OCI-LY1 (cell line): ENCODE measurements at regions not wholly inside any gene's neighbourhood (a gene's known extent, or its start where the extent isn't known, plus 50 kb on each side); places are given as distances from the start of the nearest gene placed in this dataset.

Experiments
- H2AFZ ChIP-seq: fragments of 200-600 bp; sonication (generic), shearing (Covaris generic); 2 replicates; pipeline ENCODE4 v1.6.0; 2014; ENCODE audit warnings: antibody characterized with exemption, mild to moderate bottlenecking, low read length
- H3F3A ChIP-seq: fragments of 200-600 bp; sonication (generic), shearing (Covaris generic); 2 replicates; pipeline ENCODE4 v1.6.0; 2014; ENCODE audit warnings: mild to moderate bottlenecking, antibody characterized with exemption, low read length, moderate library complexity; ENCODE audit not compliant: insufficient read depth
- H3K27ac ChIP-seq: fragments of 200-600 bp; sonication (generic); 2 replicates; pipeline ENCODE4 v1.5.1; 2014; ENCODE audit warnings: low read length, mixed run types, mild to moderate bottlenecking, low read depth; ENCODE audit not compliant: poor library complexity, severe bottlenecking
- H3K27me3 ChIP-seq: fragments of 200-600 bp; sonication (generic); 2 replicates; pipeline ENCODE4 v1.6.0; 2014; ENCODE audit warnings: antibody characterized with exemption, mild to moderate bottlenecking, low read length, moderate library complexity; ENCODE audit not compliant: insufficient read depth
- H3K36me3 ChIP-seq: fragments of 200-600 bp; sonication (generic); 2 replicates; pipeline ENCODE4 v1.6.1; 2014; ENCODE audit warnings: mild to moderate bottlenecking, antibody characterized with exemption, low read length, moderate library complexity, mixed read lengths; ENCODE audit not compliant: insufficient read depth
- H3K4me1 ChIP-seq: fragments of 200-600 bp; sonication (generic); 2 replicates; pipeline ENCODE4 v1.5.1; 2014; ENCODE audit warnings: mild to moderate bottlenecking, low read length, moderate library complexity; ENCODE audit not compliant: insufficient read depth, severe bottlenecking
- H3K4me2 ChIP-seq: fragments of 200-600 bp; sonication (generic), shearing (Covaris generic); 2 replicates; pipeline ENCODE4 v1.6.1; 2014; ENCODE audit warnings: low read length
- H3K4me3 ChIP-seq: fragments of 200-600 bp; sonication (generic); 2 replicates; pipeline ENCODE4 v1.5.1; 2014; ENCODE audit warnings: low read length, low read depth, mild to moderate bottlenecking, mixed read lengths; ENCODE audit not compliant: poor library complexity, severe bottlenecking
- H3K79me2 ChIP-seq: fragments of 200-600 bp; shearing (Covaris generic); 2 replicates; pipeline ENCODE4 v1.6.1; 2016; ENCODE audit warnings: mixed run types, low read length, mixed read lengths; ENCODE audit not compliant: insufficient read depth
- H3K9ac ChIP-seq: fragments of 200-600 bp; sonication (generic), shearing (Covaris generic); 2 replicates; pipeline ENCODE4 v1.6.1; 2014; ENCODE audit warnings: mild to moderate bottlenecking, low read length, mixed read lengths
- H3K9me2 ChIP-seq: fragments of 200-600 bp; sonication (generic), shearing (Covaris generic); 2 replicates; pipeline ENCODE4 v1.6.1; 2014; ENCODE audit warnings: low read depth, mild to moderate bottlenecking, low read length, mixed read lengths
- H3K9me3 ChIP-seq: fragments of 200-600 bp; shearing (Covaris generic); 2 replicates; pipeline ENCODE4 v1.6.1; 2014; ENCODE audit warnings: low read length, mixed read lengths
- H4K20me1 ChIP-seq: fragments of 200-600 bp; sonication (generic), shearing (Covaris generic); 2 replicates; pipeline ENCODE4 v1.6.0; 2016; ENCODE audit warnings: mild to moderate bottlenecking, low read length; ENCODE audit not compliant: insufficient read depth
- CTCF ChIP-seq: fragments of 200-600 bp; sonication (generic), shearing (Covaris generic); IDR thresholded peaks from 2 replicates; pipeline ENCODE4 v1.5.1; 2017; ENCODE audit warnings: mild to moderate bottlenecking, antibody characterized with exemption, low read length, moderate library complexity, mixed read lengths
- EZH2 ChIP-seq: fragments of 200-600 bp; sonication (generic), shearing (Covaris generic); IDR thresholded peaks from 2 replicates; pipeline ENCODE4 v1.8.0; 2017; ENCODE audit warnings: borderline replicate concordance, mixed run types, mild to moderate bottlenecking, antibody characterized with exemption, low read length, moderate library complexity, mixed read lengths

GRCh38 chr15:70293591-70294470, 196.1 kb upstream of the TLE3 start:
- TF ChIP-seq CTCF, result no peak
- TF ChIP-seq EZH2, result no peak
- Histone ChIP-seq H3K9me2 (no peaks in the 10 kb centered on the region), H3K36me3 (no peaks in the 10 kb centered on the region), H3K27ac (no peak overlapping the region), H3F3A (no peaks in the 10 kb centered on the region), H3K4me1 (no peaks in the 10 kb centered on the region), H3K79me2 (no peaks in the 10 kb centered on the region), H4K20me1 (no peaks in the 10 kb centered on the region), H3K9ac (no peak overlapping the region), H2AFZ (no peak overlapping the region), H3K4me3 (no peak overlapping the region), H3K4me2 (no peak overlapping the region), H3K9me3 (no peaks in the 10 kb centered on the region), H3K27me3 (no peaks in the 10 kb centered on the region)

GRCh38 chr15:70293138-70293537, 195.4 kb upstream of the TLE3 start:
- no peak overlapping the region for H2AFZ ChIP-seq
- TF ChIP-seq EZH2 (no peak), CTCF (no peak)
- no peaks in the 10 kb centered on the region for H3K27me3 ChIP-seq
- H3K79me2 ChIP-seq, result no peaks in the 10 kb centered on the region
- no peaks in the 10 kb centered on the region for H3F3A ChIP-seq
- H3K4me2 ChIP-seq, result no peak overlapping the region
- no peak overlapping the region for H3K27ac ChIP-seq
- H3K9me3 ChIP-seq, result no peaks in the 10 kb centered on the region
- H3K9ac ChIP-seq, result no peak overlapping the region
- no peaks in the 10 kb centered on the region for H4K20me1 ChIP-seq
- H3K9me2 ChIP-seq, result no peaks in the 10 kb centered on the region
- no peak overlapping the region for H3K4me3 ChIP-seq
- no peaks in the 10 kb centered on the region for H3K36me3 ChIP-seq
- H3K4me1 ChIP-seq, result no peaks in the 10 kb centered on the region

- Histone ChIP-seq H3K9ac (no peak overlapping the region), H3K27ac (no peak overlapping the region), H3K27me3 (no peaks in the 10 kb centered on the region), H3K9me2 (no peaks in the 10 kb centered on the region), H3K4me3 (no peak overlapping the region), H3K79me2 (no peaks in the 10 kb centered on the region), H3K9me3 (no peaks in the 10 kb centered on the region), H2AFZ (no peak overlapping the region), H3K36me3 (no peaks in the 10 kb centered on the region), H3K4me1 (no peaks in the 10 kb centered on the region), H3F3A (no peaks in the 10 kb centered on the region), H3K4me2 (no peak overlapping the region), H4K20me1 (no peaks in the 10 kb centered on the region)
- TF ChIP-seq EZH2, result no peak
- no peak for TF ChIP-seq CTCF
Measured at GRCh38 chr15:70292076-70292760, 194.5 kb upstream of the TLE3 start.
